Renal cortex interstitium (tissue), 11 donors: ENCODE measurements at regions not wholly inside any gene's neighbourhood (a gene's known extent, or its start where the extent isn't known, plus 50 kb on each side); places are given as distances from the start of the nearest gene placed in this dataset.
A peak's percentile ranks its signal among the peaks of the same experiment; 100 is the strongest.

Source experiments
- DNase-seq, 11 donors: peaks; one replicate each; pipeline ENCODE4 v3.0.0-alpha.2; 2013; ENCODE audit warnings: low read depth in 9 of 11, low spot score in 4 of 11; ENCODE audit errors: extremely low read depth in 1 of 11

DNA sequence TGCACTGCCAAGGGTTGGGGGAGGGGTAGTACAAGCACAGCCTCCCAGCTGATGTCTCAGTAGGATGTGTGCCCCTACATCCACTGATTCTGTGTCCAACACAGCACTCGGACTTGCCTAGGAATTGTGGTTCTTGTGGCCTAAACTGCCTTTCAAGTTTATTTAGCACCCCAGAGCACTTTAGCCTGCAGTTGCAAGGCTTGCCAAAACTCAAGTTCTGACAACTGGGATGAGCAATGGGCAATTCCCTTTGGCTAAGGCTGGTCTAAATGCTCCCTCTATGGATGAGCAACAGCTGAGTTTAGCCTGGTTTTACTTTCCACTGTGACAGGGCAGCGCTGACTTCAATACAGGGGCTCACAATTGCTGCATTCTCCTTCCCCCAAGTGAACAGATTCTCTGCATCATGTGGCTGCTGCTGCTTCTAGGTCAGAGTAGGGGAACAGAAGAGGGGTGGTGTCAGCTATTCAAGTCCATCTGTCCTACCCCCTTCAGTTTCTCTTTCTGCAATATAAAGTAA, 471.5 kb downstream of the PIK3C3 start:
- DNase-seq = no peak

DNA sequence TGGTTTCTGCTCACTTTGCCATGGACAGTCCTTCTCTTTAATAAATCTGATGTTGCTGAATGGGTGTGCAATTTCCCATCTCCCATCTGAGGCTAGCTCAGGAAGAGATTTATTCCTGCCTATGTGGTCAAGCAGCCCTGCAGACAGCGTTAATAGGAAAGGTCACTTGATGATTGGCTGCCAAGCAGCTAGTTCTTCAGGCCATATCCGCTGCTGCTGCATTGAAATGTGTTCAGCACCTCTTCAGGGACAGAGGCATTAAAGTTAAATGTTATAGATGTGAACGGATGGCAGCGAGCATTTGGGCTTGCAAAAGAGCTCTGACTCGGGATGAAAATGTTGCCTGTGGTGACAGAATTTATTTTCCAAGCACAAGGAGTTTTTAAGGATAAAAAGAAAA, 474.2 kb downstream of the PIK3C3 start:
- DNase-seq = peak in 2 of 11 donors; percentile 6 to 11

DNA sequence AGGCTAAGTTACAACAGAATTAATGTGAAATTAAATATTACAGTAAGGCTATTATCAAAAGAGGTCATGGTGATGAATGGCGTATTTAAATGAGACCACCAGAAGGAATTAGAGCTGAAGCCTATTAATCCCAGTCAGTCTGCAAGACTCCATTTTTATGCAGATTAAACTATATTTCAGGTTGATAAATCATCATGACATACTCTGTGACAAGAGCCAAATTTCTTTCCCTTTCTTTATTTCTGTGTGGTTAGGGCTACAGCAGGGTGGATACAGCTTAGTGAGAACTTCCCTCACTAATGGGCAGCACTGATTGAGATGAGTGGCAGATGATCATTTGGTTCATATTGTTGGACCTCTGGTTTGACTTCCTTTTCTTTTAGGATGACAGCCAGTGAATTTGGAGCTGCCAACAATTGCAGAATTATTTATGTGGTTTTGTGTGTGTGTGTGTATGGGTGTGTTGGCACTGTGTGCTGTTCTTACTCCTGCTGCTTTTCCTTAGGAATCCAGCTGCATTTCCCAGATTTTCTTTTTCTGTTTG, 481.3 kb downstream of the PIK3C3 start:
- DNase-seq = no peak

DNA sequence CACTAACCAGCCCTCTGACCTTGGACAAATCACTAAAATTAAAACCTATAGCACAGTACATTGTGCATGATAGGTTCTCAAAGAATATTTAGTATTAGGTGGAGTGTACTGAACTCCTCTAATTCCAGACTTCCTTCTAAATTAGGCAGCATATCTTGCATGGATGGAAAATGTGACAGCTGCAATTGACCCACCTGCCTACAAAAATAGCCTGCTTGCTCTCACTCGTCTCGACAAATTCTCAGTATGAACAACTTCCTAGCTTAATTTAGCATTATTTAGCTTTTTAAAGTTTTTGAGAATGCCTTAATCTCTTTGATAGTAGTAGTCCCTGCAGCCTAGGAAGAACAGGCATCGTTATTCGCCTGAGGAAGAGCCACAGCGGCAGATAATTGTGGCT, 482.0 kb downstream of the PIK3C3 start:
- DNase-seq = no peak

DNA sequence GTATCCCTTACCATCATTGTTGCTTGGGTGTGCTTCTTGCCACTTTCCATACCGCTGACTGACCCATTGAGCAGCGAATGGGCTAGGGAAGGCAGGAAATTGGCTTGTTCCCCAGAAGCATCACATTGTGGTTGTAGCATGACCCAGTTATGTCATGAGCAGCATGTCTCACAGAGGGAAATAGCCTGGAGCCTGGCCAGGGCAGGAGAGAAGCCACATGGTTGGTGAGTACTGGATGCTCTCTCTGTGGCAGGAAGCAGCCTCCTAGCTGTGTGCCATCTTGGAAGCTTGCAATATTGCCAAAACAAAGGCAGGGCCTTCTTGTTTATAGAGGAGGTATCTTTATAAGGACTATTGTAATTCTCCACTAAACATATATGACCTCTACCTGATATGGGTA, 482.6 kb downstream of the PIK3C3 start:
- DNase-seq = no peak

DNA sequence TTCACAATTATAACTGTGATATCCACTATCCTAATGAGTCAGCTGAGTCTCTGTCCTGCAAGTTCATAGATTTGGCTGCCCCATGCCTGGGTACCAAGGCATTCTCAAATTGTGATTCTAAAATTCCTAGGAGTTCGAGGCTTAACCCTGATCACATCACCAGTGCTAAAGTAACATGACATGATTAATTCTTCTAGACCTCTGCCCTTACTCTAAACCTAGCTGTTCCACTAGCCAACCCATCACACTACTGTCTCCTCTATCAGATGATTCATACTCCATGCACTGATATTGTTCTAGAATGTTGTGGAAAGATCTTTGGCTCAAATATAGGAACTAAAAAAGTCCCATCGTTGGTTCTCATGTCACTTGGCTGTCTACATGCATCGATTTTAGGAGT, 487.6 kb downstream of the PIK3C3 start:
- no peak for DNase-seq

DNA sequence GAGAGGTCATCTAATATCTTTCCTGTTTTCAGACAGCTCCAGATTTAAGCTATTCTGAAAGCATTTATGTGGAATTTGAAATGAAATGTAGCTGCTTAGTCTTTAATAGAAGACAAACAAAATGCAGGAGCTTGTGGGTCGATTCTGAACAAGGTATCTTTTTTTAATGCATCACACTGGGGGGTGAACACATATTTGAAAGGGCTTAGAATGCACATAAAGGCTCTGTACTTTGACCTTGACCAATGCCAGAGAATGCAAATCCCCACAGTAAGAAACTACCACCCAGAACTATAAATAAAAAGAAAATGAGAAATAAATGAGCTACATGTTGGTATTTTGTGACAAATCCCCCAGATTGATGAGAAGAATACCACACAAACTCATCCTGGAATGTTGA, 489.3 kb downstream of the PIK3C3 start:
- no peak for DNase-seq

DNA sequence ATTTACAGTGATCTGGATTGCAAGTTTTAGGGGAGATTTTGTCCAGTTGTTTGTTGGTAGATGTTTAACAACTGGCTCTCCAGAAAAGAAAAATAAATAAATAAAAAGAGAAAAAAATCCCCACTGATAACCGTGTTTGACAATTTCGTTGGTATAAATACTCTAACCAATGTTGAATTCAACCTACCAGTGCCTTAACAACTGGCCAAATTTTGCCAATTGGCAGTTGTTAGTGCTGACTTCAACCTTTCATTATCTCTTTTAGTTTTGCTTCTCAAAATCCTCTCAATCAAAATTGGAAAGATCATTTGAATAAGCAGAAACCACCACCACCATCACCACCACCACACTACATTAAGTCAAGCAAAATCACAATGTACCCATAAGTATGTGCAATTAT, 490.3 kb downstream of the PIK3C3 start:
- DNase-seq = no peak

DNA sequence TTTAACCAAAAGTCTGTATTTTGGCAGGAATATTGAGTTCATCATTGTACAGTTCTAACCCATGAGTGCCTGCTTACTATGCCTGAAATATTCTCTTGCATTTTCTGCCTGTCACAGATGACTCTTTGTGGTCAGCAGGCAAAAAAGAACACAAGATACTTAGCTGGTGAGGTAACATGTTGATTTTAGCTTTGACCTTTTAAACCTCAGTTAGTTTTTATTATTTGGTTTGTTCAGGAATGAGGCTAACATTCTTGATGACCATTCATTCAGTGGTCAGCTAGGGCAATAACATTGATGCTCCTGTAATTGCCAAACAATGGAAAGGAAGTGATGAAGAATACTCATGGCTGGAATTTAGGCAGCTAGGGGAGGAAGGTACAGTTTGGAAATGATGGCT, 491.2 kb downstream of the PIK3C3 start:
- peak in 2 of 11 donors; percentile 2 to 7 for DNase-seq

DNA sequence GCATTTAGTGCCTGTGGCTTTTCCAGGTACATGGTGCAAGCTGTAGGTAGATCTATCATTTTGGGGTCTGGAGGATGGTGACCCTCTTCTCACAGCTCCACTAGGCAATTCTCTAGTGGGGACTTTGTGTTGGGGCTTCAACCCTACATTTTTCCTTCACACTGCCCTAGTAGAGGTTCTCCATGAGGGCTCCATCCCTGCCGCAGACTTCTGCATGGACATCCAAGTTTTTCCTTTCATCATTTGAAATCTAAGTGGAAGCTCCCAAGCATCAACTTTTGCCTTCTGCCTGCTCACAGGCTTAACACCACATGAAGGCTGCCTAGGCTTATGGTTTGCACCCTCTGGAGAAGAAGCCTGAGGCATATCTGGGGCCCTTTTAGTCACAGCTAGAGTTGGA, 492.7 kb downstream of the PIK3C3 start:
- DNase-seq = no peak

DNA sequence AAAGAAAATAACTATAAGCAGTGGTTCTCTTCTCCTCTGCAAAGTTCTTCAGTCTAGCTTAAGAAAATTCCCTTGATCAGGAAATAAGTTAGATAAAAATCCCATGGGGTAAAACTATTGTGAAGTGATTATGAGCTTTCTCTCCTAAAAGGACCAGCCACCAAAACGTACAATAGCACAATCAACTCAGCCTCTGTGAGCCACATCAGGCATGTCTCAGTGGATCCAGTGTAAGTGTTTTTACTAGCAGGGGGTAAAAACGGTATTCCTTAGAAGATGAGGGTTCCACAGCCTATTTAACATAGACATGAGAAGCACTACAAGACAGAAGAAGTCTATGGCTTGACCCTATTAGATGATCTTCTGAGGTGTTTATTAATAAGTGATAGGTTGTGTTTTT, 503.2 kb downstream of the PIK3C3 start:
- no peak for DNase-seq

DNA sequence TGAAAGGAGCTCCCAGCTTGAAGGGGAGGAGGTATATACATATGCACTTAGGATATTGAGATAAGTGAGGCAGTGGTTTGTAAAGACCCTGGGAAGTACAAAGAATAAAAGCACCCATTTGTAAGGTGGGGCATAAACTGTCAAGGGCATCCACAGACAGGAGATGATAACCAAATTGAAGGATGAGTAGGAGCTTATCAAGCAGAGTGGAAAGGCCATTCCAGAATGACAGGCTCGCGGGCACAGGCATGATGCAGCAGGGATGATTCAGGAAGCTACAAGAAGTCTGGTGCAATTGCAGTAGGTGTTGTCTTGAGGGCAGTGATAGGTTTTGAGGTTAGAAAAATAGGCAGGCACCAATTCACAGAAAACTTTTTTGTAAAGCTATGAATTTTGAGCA, 504.8 kb downstream of the PIK3C3 start:
- no peak for DNase-seq

DNA sequence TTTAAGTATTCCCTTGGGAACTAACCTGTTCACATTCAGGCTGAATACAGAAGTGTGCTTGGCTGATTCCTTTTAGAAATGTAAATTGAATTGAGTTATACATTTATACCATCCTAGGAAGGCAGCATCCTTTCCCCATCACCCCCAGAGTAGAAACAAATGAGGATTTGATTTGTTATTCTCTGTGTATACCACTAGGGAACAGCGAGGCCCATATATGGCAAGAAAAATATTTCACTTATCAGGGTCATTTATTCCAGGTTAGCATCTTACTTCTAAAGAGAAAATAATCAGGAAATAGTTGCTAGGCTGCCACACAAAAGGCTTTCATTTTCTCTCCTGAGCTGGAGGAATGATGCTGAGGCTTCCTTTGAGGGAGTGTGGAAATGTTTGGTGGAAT, 516.9 kb downstream of the PIK3C3 start:
- DNase-seq = no peak

DNA sequence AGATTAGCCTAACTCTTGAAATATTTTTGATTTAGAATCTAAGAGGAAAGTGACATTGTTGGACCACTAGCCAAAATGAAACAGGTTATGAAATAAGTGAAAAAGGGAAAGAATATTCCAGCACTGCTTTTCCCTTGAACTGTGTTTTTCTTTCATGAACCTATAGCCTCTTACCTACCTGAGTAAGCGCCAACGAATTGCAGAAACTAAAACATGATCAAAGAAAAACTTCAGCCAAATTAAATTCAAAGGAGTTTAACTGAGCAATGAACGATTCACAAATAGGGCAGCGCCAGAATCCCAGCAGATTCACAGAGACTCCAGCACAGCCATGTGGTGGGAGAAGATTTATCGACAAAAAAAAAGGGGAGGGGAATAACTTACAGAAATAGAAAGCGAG, 518.6 kb downstream of the PIK3C3 start:
- no peak for DNase-seq

DNA sequence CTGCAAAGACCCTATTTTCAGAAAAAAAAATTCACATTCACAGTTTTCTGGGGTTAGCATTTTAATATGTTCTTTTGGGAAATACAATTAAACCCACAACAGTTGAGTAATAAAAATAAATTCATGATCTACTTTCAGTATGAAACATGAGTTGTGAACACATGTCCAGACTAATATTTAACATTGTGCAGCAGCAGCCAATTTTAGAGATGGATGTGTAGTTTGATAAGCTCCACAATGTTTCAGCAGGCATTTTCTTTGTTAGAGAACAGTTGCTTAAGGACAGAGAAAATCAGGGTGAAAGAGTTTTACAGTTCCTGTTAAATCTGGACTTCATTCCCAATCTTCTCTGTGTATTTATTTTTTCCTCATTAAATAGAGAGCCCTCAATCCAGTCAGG, 519.5 kb downstream of the PIK3C3 start:
- peak in 2 of 11 donors; percentile 15 to 21 for DNase-seq

DNA sequence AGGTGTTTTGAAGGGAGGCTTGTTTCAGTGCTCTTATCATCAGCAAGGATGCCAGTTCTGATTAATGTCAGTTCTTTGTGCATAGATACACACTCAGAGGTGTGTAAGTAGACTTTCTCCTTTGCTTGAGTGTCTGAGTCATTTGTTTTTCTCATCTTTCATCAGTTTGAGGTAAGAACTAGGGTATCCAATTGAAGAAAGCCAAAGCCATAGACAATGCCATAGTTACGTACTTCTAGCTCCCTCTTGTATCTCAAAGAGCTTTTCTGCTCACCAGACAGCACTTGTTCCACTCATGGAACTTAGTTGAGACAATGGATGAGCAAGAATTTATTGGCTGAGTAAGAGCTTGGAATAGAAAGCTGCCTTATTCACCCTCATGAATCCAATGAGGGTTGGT, 520.1 kb downstream of the PIK3C3 start:
- DNase-seq = no peak

DNA sequence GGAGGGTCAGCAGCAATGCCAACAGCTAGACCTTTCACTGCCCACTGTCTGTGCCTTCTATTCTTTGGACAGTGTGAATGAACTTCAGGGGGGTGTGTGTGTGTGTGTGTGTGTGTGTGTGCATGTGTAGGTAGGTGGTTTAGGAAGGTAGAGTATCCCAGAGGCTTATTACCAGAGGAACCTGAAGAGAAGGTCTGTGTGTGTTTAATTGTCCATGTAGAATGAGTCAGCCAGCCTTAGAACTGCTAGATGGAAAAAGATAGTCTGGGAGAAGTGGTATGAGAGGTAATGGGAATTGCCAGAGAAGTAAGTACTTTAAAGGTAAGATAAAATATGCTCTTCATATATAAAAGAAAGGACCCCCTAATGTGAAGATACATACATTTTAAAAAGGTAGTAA, 522.2 kb downstream of the PIK3C3 start:
- peak in 3 of 11 donors; percentile 15 to 18 (median 18) for DNase-seq

DNA sequence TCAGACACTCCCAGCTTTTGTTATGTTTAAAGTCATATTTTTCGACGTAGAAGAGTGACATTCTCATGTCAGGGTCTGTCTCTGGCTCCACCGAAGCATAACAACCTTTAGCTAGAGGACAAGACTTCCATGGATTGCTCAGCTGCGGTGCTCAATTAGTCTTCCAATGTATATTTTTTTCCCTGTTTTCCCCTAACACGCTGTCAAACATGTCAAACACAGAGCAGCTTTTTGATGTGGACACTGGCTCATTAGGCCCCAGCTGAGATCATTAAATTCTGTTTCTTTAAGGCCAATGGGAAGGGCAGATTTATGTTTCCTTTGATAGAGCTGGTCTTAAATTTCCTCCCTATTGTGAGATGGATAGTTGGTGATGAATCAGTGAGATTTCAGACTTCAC, 525.4 kb downstream of the PIK3C3 start:
- DNase-seq = peak in 9 of 11 donors; percentile 38 to 71 (median 53)

DNA sequence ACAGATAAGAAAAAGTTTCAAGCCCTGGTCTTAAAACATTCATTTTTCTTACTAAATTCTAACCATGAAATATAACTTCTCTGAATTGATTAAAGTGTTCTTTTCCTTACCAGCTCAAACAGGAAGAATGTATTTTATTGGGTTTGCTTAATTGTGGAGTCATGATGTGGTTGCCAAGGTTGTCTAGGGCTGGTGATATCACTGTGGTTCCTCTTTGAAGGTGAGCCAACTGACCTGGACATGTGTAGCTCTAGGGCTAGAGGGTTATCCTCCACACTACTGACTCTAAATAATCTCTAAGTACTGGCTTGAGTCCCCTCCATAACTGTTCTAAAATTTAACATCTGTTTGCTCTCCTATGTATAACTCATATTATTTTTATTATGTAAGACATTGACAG, 529.6 kb downstream of the PIK3C3 start:
- no peak for DNase-seq

DNA sequence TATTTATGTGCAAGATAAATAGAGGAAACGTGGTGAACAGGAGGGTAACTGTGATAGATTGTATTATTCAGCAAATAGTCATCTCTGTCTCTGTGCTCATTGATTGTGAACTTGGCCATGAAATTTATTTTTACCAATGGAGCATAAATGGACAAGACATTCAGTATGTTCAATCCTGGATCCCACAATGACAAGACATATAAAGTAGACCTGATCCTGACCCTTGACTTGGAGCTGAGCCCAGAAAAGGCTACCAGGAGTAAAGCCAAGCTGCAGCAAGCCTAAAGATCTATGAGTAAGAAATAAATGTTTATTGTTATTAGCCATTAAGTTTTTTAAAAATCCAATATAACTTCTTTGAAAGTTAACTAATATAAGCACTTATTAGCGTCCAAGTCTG, 531.2 kb downstream of the PIK3C3 start:
- DNase-seq = no peak

DNA sequence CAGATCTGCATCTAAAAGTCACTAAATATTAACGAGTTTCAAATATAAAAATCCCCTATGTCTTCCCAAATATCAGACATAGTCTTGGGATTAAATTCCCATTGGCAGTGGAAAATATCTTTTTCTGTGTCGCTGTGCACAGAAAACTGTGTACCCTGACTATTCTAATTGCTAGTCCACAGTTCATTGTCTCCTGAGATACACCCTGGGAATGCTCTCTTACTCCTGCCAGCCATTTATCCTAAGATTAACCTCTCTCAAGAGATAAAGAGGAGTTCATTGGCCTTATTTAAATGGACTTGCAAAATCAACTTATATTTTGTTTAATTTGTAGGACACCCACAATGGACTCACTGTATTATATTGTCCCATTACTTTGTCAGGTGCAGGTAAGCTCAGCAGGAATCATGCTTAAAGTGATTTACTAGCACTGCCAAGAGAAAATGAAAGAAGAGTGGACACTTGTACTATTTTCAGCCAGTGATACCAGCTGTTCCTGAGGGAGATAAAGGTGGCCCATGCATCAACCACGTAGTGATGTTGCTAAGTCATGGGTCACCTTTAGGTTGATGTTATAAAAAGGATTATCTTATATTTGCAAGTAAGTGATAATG, 553.8 kb downstream of the PIK3C3 start:
- DNase-seq = no peak
